GM12878 (cell line): ENCODE measurements at regions not wholly inside any gene's neighbourhood (a gene's known extent, or its start where the extent isn't known, plus 50 kb on each side); places are given as distances from the start of the nearest gene placed in this dataset.

Experiments
- ATAC-seq: fragments of 200-7000 bp; cut with Tn5 transposase; 3 replicates; pipeline ENCODE4 v1.9.1; 2020; ENCODE audit warnings: mild to moderate bottlenecking, moderate library complexity
- BruUV-seq: library from RNA; stranded (reverse); fragments of 400-500 nt; replicated peaks from 2 replicates; lab custom pipeline; 2021; lab: Mats Ljungman, UMichigan
- CTCF ChIA-PET: fragments of 300-600 bp; sonication (Branson Sonifier 250); formaldehyde crosslinking; extraction: SDS; loops from one replicate; lab custom pipeline; 2021; ENCODE audit warnings: inconsistent platforms; lab: Yijun Ruan, JAX
- POLR2A ChIA-PET: fragments of 350-600 bp; formaldehyde crosslinking; extraction: SDS; loops from one replicate; lab custom pipeline; 2021; ENCODE audit warnings: inconsistent platforms; lab: Charles Lee
- RAD21 ChIA-PET: fragments of 300-600 bp; sonication (Branson Sonifier 250); formaldehyde crosslinking; loops from one replicate; lab custom pipeline; 2023; ENCODE audit warnings: antibody characterized with exemption; ENCODE audit not compliant: unreplicated experiment; lab: Charles Lee
- SMC1A ChIA-PET: fragments of 300-600 bp; sonication (Branson Sonifier 250); formaldehyde crosslinking; loops from one replicate; lab custom pipeline; 2023; ENCODE audit not compliant: unreplicated experiment, uncharacterized antibody; lab: Charles Lee
- DNase-seq: peaks from one replicate; pipeline ENCODE4 v3.0.0-alpha.2; 2011; ENCODE audit warnings: low read depth, low spot score
- FAIRE-seq: peaks from 3 replicates; lab custom pipeline; 2011; peaks lifted over from hg19 to GRCh38; lab: Jason Lieb, UNC
- H2AFZ ChIP-seq: 2 replicates; pipeline ENCODE4 v1.6.0; 2011; ENCODE audit warnings: low read depth, low read length, control low read depth; ENCODE audit not compliant: control insufficient read depth
- H3K27ac ChIP-seq: 2 replicates; pipeline ENCODE4 v1.5.1; 2011; ENCODE audit warnings: control low read depth; ENCODE audit not compliant: control insufficient read depth, insufficient read depth
- H3K27me3 ChIP-seq, 2 experiments: replicated peaks in 1 of 2; 2 replicates each; pipeline versions ENCODE4 v1.6.0 to v1.6.1; 2011; ENCODE audit warnings: low read length in 1 of 2; ENCODE audit not compliant: control insufficient read depth in 2 of 2, insufficient read depth in 2 of 2
- H3K36me3 ChIP-seq, 2 experiments: 2 replicates each; pipeline ENCODE4 v1.5.1; 2011; ENCODE audit warnings: low read length in 1 of 2; ENCODE audit not compliant: control insufficient read depth in 2 of 2, insufficient read depth in 2 of 2
- H3K4me1 ChIP-seq: 2 replicates; pipeline ENCODE4 v1.6.1; 2011; ENCODE audit warnings: mild to moderate bottlenecking, low read length, moderate library complexity, mixed read lengths; ENCODE audit not compliant: control insufficient read depth, insufficient read depth
- H3K4me2 ChIP-seq: 2 replicates; pipeline ENCODE4 v1.6.0; 2011; ENCODE audit warnings: control low read depth; ENCODE audit not compliant: control insufficient read depth, insufficient read depth
- H3K4me3 ChIP-seq: fragments of 200-600 bp; sonication (generic); 2 replicates; pipeline ENCODE4 v1.5.1; 2016
- H3K79me2 ChIP-seq: 2 replicates; pipeline ENCODE4 v1.6.0; 2011; ENCODE audit warnings: low read length; ENCODE audit not compliant: control insufficient read depth, insufficient read depth
- H3K9ac ChIP-seq: 2 replicates; pipeline ENCODE4 v1.8.0; 2011; ENCODE audit warnings: low read length, control low read depth, mixed read lengths; ENCODE audit not compliant: control insufficient read depth, insufficient read depth
- H3K9me3 ChIP-seq: replicated peaks from 3 replicates; pipeline ENCODE4 v1.5.1; 2011; ENCODE audit warnings: mild to moderate bottlenecking, low read length; ENCODE audit not compliant: control insufficient read depth, insufficient read depth
- H4K20me1 ChIP-seq: 2 replicates; pipeline ENCODE4 v1.6.0; 2011; ENCODE audit not compliant: control insufficient read depth, insufficient read depth
- BHLHE40 ChIP-seq, 2 experiments: fragments of 450-650 bp in 1 of 2; IDR thresholded peaks; 2 replicates each; pipeline ENCODE4 v1.6.1; 2011 to 2017; ENCODE audit warnings: low read depth in 2 of 2, borderline replicate concordance in 1 of 2, improper control_type of control experiment in 1 of 2, low read length in 1 of 2, mild to moderate bottlenecking in 1 of 2
- CBX3 ChIP-seq: fragments of 200-600 bp; sonication (generic); IDR thresholded peaks from 2 replicates; pipeline ENCODE4 v1.6.1; 2016; ENCODE audit warnings: low read depth, borderline replicate concordance
- CTCF ChIP-seq, 3 experiments: IDR thresholded peaks in 2 of 3; conservative IDR thresholded peaks in 1 of 3; 2 replicates each; pipeline ENCODE4 v1.5.1; 2011; ENCODE audit warnings: low read depth in 3 of 3, low read length in 3 of 3, mild to moderate bottlenecking in 3 of 3, control low read depth in 2 of 3, moderate library complexity in 2 of 3, inconsistent platforms in 1 of 3, mixed read lengths in 1 of 3; ENCODE audit not compliant: control insufficient read depth in 2 of 3, insufficient read depth in 1 of 3; ENCODE audit errors: extremely low read depth in 1 of 3
- EED ChIP-seq: sonication (generic); IDR thresholded peaks from 2 replicates; pipeline ENCODE4 v1.6.1; 2016; ENCODE audit warnings: antibody characterized with exemption, low read depth
- MTA3 ChIP-seq: IDR thresholded peaks from 2 replicates; pipeline ENCODE4 v1.6.1; 2012; ENCODE audit warnings: low read length, inconsistent platforms, borderline replicate concordance
- NFYB ChIP-seq: IDR thresholded peaks from 2 replicates; pipeline ENCODE4 v1.6.1; 2011; ENCODE audit warnings: low read depth, mild to moderate bottlenecking, low read length, improper control_type of control experiment, moderate library complexity; ENCODE audit not compliant: insufficient read depth
- PAX8 ChIP-seq: fragments of 450-650 bp; IDR thresholded peaks from 2 replicates; pipeline ENCODE4 v1.6.1; 2017; ENCODE audit warnings: mild to moderate bottlenecking, moderate library complexity
- POLR2A ChIP-seq: IDR thresholded peaks from 2 replicates; pipeline ENCODE4 v1.6.1; 2011; ENCODE audit warnings: low read depth, mild to moderate bottlenecking, low read length
- RB1 ChIP-seq: fragments of 450-650 bp; formaldehyde crosslinking; IDR thresholded peaks from 2 replicates; pipeline ENCODE4 v1.6.1; 2017; ENCODE audit warnings: mild to moderate bottlenecking, borderline replicate concordance
- RBBP5 ChIP-seq: fragments of 200-600 bp; sonication (generic); conservative IDR thresholded peaks from 2 replicates; pipeline ENCODE4 v1.6.1; 2016
- RELA ChIP-seq: fragments of 450-650 bp; IDR thresholded peaks from 2 replicates; pipeline ENCODE4 v1.8.0; 2014; ENCODE audit warnings: borderline replicate concordance; ENCODE audit not compliant: partially characterized antibody
- SMAD5 ChIP-seq: IDR thresholded peaks from 2 replicates; pipeline ENCODE4 v1.6.1; 2016; ENCODE audit warnings: antibody characterized with exemption, low read depth
- SUPT20H ChIP-seq: IDR thresholded peaks from 2 replicates; pipeline ENCODE4 v1.6.1; 2011; ENCODE audit warnings: low read depth, mild to moderate bottlenecking, low read length, moderate library complexity, borderline replicate concordance; ENCODE audit not compliant: control insufficient read depth
- YBX1 ChIP-seq: fragments of 450-650 bp; IDR thresholded peaks from 2 replicates; pipeline ENCODE4 v1.6.1; 2016; ENCODE audit warnings: antibody characterized with exemption
- ZNF24 ChIP-seq: fragments of 450-650 bp; IDR thresholded peaks from 2 replicates; pipeline ENCODE4 v1.6.1; 2017; ENCODE audit warnings: antibody characterized with exemption, mild to moderate bottlenecking
- ZNF274 ChIP-seq: IDR thresholded peaks from one replicate; pipeline ENCODE4 v1.8.0; 2011; ENCODE audit not compliant: insufficient read length, insufficient read depth
- WGBS: methylation state at CpG from one replicate; pipeline ENCODE4 v1.1.6; 2016; ENCODE audit warnings: low lambda C conversion rate; ENCODE audit not compliant: insufficient replicate concordance, insufficient coverage; ENCODE audit errors: missing lambda C conversion rate; 5-methylcytosine and 5-hydroxymethylcytosine counted together
- in situ Hi-C: fragments of 300-500 bp; cut with MboI; formaldehyde crosslinking; loops from 9 replicates; pipeline ENCODE4 v1.14.3; 2018; ENCODE audit warnings: mixed read lengths
- intact Hi-C: fragments of 100-400 bp; cut with micrococcal nuclease; formaldehyde crosslinking; loops from one replicate; pipeline ENCODE4 v1.14.2; 2022; ENCODE audit not compliant: unreplicated experiment

- Histone ChIP-seq H3K4me2 (no peak overlapping the region), H3K9me3 (no peaks in the 10 kb centered on the region), H3K27ac (no peak overlapping the region), H3K79me2 (no peaks in the 10 kb centered on the region), H3K9ac (no peak overlapping the region), H4K20me1 (no peaks in the 10 kb centered on the region), H2AFZ (no peak overlapping the region), H3K27me3 (0 out of 4 replicates have a peak, but pooled peaks cover 0 to 3% of the 10 kb centered on the region in 2 experiments), H3K36me3 (no peaks in the 10 kb centered on the region; a peak in 1 of 4 replicates), H3K4me3 (no peak overlapping the region), H3K4me1 (peaks cover 11% of the 10 kb centered on the region)
- ChIA-PET SMC1A (interaction anchor here (1.2 to 4.3 kb wide), 3 partner anchors 8 to 19 kb away, joined by 3 to 20 read pairs (median 4); no protein-coding TSS in a partner anchor), CTCF (interaction anchor here (1.7 kb wide), 1 partner anchor 16 kb away, joined by 4 read pairs; no protein-coding TSS in a partner anchor), POLR2A (interaction anchor here (1.1 kb wide), 2 partner anchors 10 to 14 kb away, joined by 3 read pairs; no protein-coding TSS in a partner anchor), RAD21 (interaction anchor here (1.1 to 2.2 kb wide), 2 partner anchors 15 to 48 kb away, joined by 3 to 5 read pairs; no protein-coding TSS in a partner anchor)
- no peak for ATAC-seq
- FAIRE-seq = no peak
- no peak for DNase-seq
- no TSS peak for BruUV-seq
- TF ChIP-seq SMAD5 (no peak), MTA3 (no peak), RB1 (no peak), NFYB (no peak), YBX1 (no peak), RBBP5 (no peak), CTCF (IDR thresholded peaks at IDR 0.05 in 2 of 3, conservative IDR thresholded peaks at IDR 0.05 in 1 of 3; ENCODE audit: control insufficient read depth in 2 of 3, extremely low read depth in 1 of 3, insufficient read depth in 1 of 3, low read depth in 3 of 3, low read length in 3 of 3) (no peak), SUPT20H (no peak), RELA (no peak), ZNF24 (no peak), PAX8 (no peak), EED (no peak), ZNF274 (no peak), BHLHE40 (IDR thresholded peaks at IDR 0.05; ENCODE audit: borderline replicate concordance in 1 of 2, low read depth in 2 of 2, low read length in 1 of 2) (no peak), CBX3 (no peak), POLR2A (no peak)
- in situ Hi-C loops = loop anchor here (25.0 kb wide), 1 partner anchor 878 kb away; no protein-coding TSS in a partner anchor
- intact Hi-C loops = no loop called here
- WGBS = 0% methylated on average over 1 of the region's 1 CpG
Measured at GRCh38 chrX:45765281-45765680, 564.6 kb upstream of the DIPK2B start.
